WTC11 (cell line): ENCODE measurements at regions not wholly inside any gene's neighbourhood (a gene's known extent, or its start where the extent isn't known, plus 50 kb on each side); places are given as distances from the start of the nearest gene placed in this dataset.

ENCODE experiments used
- ATAC-seq: fragments of 200-7000 bp; cut with Tn5 transposase; 2 replicates; pipeline ENCODE4 v1.10.0; 2021; ENCODE audit warnings: mild to moderate bottlenecking, moderate library complexity
- CTCF ChIA-PET: fragments of 300-600 bp; sonication (Branson Sonifier 250); formaldehyde crosslinking; loops from one replicate; lab custom pipeline; 2021; ENCODE audit warnings: antibody characterized with exemption; lab: Charles Lee
- POLR2A ChIA-PET: fragments of 350-600 bp; sonication (Branson Sonifier 250); formaldehyde crosslinking; loops from one replicate; lab custom pipeline; 2021; ENCODE audit warnings: antibody characterized with exemption; lab: Charles Lee
- DNase-seq: peaks from one replicate; pipeline ENCODE4 v3.0.0; 2021; ENCODE audit warnings: low spot score
- H3K27ac Mint-ChIP-seq: 2 replicates; pipeline ENCODE4 v1.8.0; 2021; ENCODE audit warnings: mixed read lengths
- H3K27me3 Mint-ChIP-seq: 2 replicates; pipeline ENCODE4 v1.8.0; 2021; ENCODE audit warnings: low read depth, mild to moderate bottlenecking, moderate library complexity, mixed read lengths
- H3K36me3 Mint-ChIP-seq: 2 replicates; pipeline ENCODE4 v1.8.0; 2021; ENCODE audit warnings: mixed read lengths
- H3K4me1 Mint-ChIP-seq: 2 replicates; pipeline ENCODE4 v1.8.0; 2022; ENCODE audit warnings: mixed read lengths
- H3K4me3 Mint-ChIP-seq: 2 replicates; pipeline ENCODE4 v1.8.0; 2021; ENCODE audit warnings: mild to moderate bottlenecking, moderate library complexity, mixed read lengths
- H3K9me3 Mint-ChIP-seq: 2 replicates; pipeline ENCODE4 v1.8.0; 2021; ENCODE audit warnings: mixed read lengths
- AR ChIP-seq: fragments of 250-450 bp; sonication (Bioruptor Pico); IDR thresholded peaks from 2 replicates; pipeline ENCODE4 v1.9.0; 2021; ENCODE audit warnings: mild to moderate bottlenecking
- ATF1 ChIP-seq: sonication (generic); formaldehyde crosslinking; IDR thresholded peaks from 2 replicates; pipeline ENCODE4 v1.8.1; 2023; ENCODE audit warnings: mild to moderate bottlenecking, moderate library complexity, missing genetic modification reagents
- ATF2 ChIP-seq: sonication (generic); formaldehyde crosslinking; IDR thresholded peaks from 2 replicates; pipeline ENCODE4 v1.8.1; 2022; ENCODE audit warnings: low read depth, missing genetic modification reagents, borderline replicate concordance
- ATF6 ChIP-seq: sonication (generic); formaldehyde crosslinking; IDR thresholded peaks from 2 replicates; pipeline ENCODE4 v1.8.1; 2023; ENCODE audit warnings: mild to moderate bottlenecking, missing genetic modification reagents
- CDX4 ChIP-seq: fragments of 250-450 bp; sonication (Bioruptor Pico); IDR thresholded peaks from 2 replicates; pipeline ENCODE4 v1.9.0; 2021; ENCODE audit warnings: moderate library complexity, mild to moderate bottlenecking, inconsistent platforms, borderline replicate concordance
- CTCF ChIP-seq: fragments of 200-600 bp; IDR thresholded peaks from 2 replicates; pipeline ENCODE4 v1.8.0; 2022; ENCODE audit warnings: antibody characterized with exemption
- ETV6 ChIP-seq: sonication (generic); formaldehyde crosslinking; IDR thresholded peaks from 2 replicates; pipeline ENCODE4 v1.8.1; 2022; ENCODE audit warnings: mild to moderate bottlenecking, missing genetic modification reagents
- FOXP1 ChIP-seq: sonication (generic); formaldehyde crosslinking; IDR thresholded peaks from 2 replicates; pipeline ENCODE4 v1.8.0; 2022; ENCODE audit warnings: missing genetic modification reagents, mild to moderate bottlenecking, moderate library complexity, borderline replicate concordance
- GTF2I ChIP-seq: fragments of 250-450 bp; sonication (Bioruptor Pico); conservative IDR thresholded peaks from 2 replicates; pipeline ENCODE4 v1.4.0; 2021; ENCODE audit warnings: mild to moderate bottlenecking
- HMGA2 ChIP-seq: fragments of 250-450 bp; sonication (Bioruptor Pico); IDR thresholded peaks from 2 replicates; pipeline ENCODE4 v1.4.0; 2021; ENCODE audit warnings: mild to moderate bottlenecking, moderate library complexity
- IRF1 ChIP-seq: sonication (generic); formaldehyde crosslinking; IDR thresholded peaks from 2 replicates; pipeline ENCODE4 v1.8.0; 2023; ENCODE audit warnings: missing genetic modification reagents
- MAX ChIP-seq: sonication (generic); formaldehyde crosslinking; IDR thresholded peaks from 2 replicates; pipeline ENCODE4 v1.8.0; 2022; ENCODE audit warnings: mild to moderate bottlenecking, missing genetic modification reagents
- MXD4 ChIP-seq: fragments of 250-450 bp; sonication (Bioruptor Pico); IDR thresholded peaks from 2 replicates; pipeline ENCODE4 v1.8.0; 2021; ENCODE audit warnings: mild to moderate bottlenecking, moderate library complexity, borderline replicate concordance
- NR2C2 ChIP-seq: sonication (generic); formaldehyde crosslinking; IDR thresholded peaks from 2 replicates; pipeline ENCODE4 v1.8.0; 2022; ENCODE audit warnings: mild to moderate bottlenecking, missing genetic modification reagents
- PRRX2 ChIP-seq: fragments of 250-450 bp; sonication (Bioruptor Pico); IDR thresholded peaks from 2 replicates; pipeline ENCODE4 v1.8.0; 2021; ENCODE audit warnings: mild to moderate bottlenecking
- RORB ChIP-seq: fragments of 250-450 bp; sonication (Bioruptor Pico); IDR thresholded peaks from 2 replicates; pipeline ENCODE4 v1.9.0; 2021; ENCODE audit warnings: mild to moderate bottlenecking
- SMAD4 ChIP-seq: sonication (generic); formaldehyde crosslinking; IDR thresholded peaks from 2 replicates; pipeline ENCODE4 v1.8.0; 2022; ENCODE audit warnings: mild to moderate bottlenecking, missing genetic modification reagents
- TCF7 ChIP-seq: sonication (generic); formaldehyde crosslinking; IDR thresholded peaks from 2 replicates; pipeline ENCODE4 v1.8.0; 2022; ENCODE audit warnings: mild to moderate bottlenecking, low read depth, missing genetic modification reagents, moderate library complexity
- TEAD4 ChIP-seq: sonication (generic); formaldehyde crosslinking; IDR thresholded peaks from 2 replicates; pipeline ENCODE4 v1.8.0; 2022; ENCODE audit warnings: mild to moderate bottlenecking, missing genetic modification reagents
- USF2 ChIP-seq: sonication (generic); formaldehyde crosslinking; IDR thresholded peaks from 2 replicates; pipeline ENCODE4 v1.8.1; 2023; ENCODE audit warnings: mild to moderate bottlenecking, missing genetic modification reagents, moderate library complexity
- ZNF232 ChIP-seq: sonication (generic); formaldehyde crosslinking; IDR thresholded peaks from 2 replicates; pipeline ENCODE4 v1.8.0; 2022; ENCODE audit warnings: mild to moderate bottlenecking, missing genetic modification reagents
- ZNF512 ChIP-seq: sonication (generic); formaldehyde crosslinking; IDR thresholded peaks from 2 replicates; pipeline ENCODE4 v1.8.1; 2022; ENCODE audit warnings: missing genetic modification reagents, borderline replicate concordance

- TF ChIP-seq ZNF512 (no peak), GTF2I (no peak), NR2C2 (CRISPR knock-in tag) (no peak), ZNF232 (CRISPR knock-in tag) (no peak), CDX4 (CRISPR knock-in tag) (no peak), MAX (CRISPR knock-in tag) (no peak), ATF1 (CRISPR knock-in tag) (no peak)
- TF ChIP-seq, all 79 proteins: peak for 0
Observed at GRCh38 chr2:147425437-147426029, 419.3 kb upstream of the ACVR2A start (continued).

- no peak overlapping the region for H3K4me3 Mint-ChIP-seq
- H3K36me3 Mint-ChIP-seq, result no peaks in the 10 kb centered on the region
- no peaks in the 10 kb centered on the region for H3K9me3 Mint-ChIP-seq
- no peak overlapping the region for H3K27ac Mint-ChIP-seq
- ChIA-PET CTCF (no interaction called here), POLR2A (no interaction called here)
- DNase-seq (no peak), ATAC-seq (no peak)
- no peaks in the 10 kb centered on the region for H3K27me3 Mint-ChIP-seq
- H3K4me1 Mint-ChIP-seq, result no peaks in the 10 kb centered on the region
- TF ChIP-seq ATF6 (CRISPR knock-in tag) (no peak), USF2 (CRISPR knock-in tag) (no peak), ATF2 (CRISPR knock-in tag) (no peak), HMGA2 (no peak), ZNF512 (no peak), MXD4 (CRISPR knock-in tag) (no peak), ETV6 (CRISPR knock-in tag) (no peak), AR (CRISPR knock-in tag) (no peak), RORB (CRISPR knock-in tag) (no peak), CTCF (no peak), FOXP1 (no peak), TEAD4 (CRISPR knock-in tag) (no peak), SMAD4 (CRISPR knock-in tag) (no peak), TCF7 (CRISPR knock-in tag) (no peak), IRF1 (CRISPR knock-in tag) (no peak), NR2C2 (CRISPR knock-in tag) (no peak), PRRX2 (CRISPR knock-in tag) (no peak)
Observed at GRCh38 chr2:147424766-147425165, 420.1 kb upstream of the ACVR2A start.
